Endodermal cell (in vitro differentiated cells): ENCODE measurements at regions not wholly inside any gene's neighbourhood (a gene's known extent, or its start where the extent isn't known, plus 50 kb on each side); places are given as distances from the start of the nearest gene placed in this dataset.

Experiments used
- DNase-seq: peaks from one replicate; pipeline ENCODE4 v3.0.0-alpha.2; 2017
- H3K27ac ChIP-seq: 2 replicates; pipeline ENCODE4 v1.5.1; 2013; ENCODE audit warnings: mild to moderate bottlenecking, low read depth, low read length, moderate library complexity
- H3K27me3 ChIP-seq: 2 replicates; pipeline ENCODE4 v1.6.1; 2013; ENCODE audit warnings: mild to moderate bottlenecking, low read length, moderate library complexity; ENCODE audit not compliant: insufficient read depth, control insufficient read depth, poor library complexity, severe bottlenecking
- H3K36me3 ChIP-seq: 2 replicates; pipeline ENCODE4 v1.7.0; 2013; ENCODE audit warnings: mild to moderate bottlenecking, low read length, moderate library complexity; ENCODE audit not compliant: control insufficient read depth, insufficient read depth
- H3K4me1 ChIP-seq: one replicate; pipeline ENCODE4 v1.7.0; 2013; ENCODE audit warnings: low read length; ENCODE audit not compliant: control insufficient read depth, insufficient read depth
- H3K4me3 ChIP-seq: 2 replicates; pipeline ENCODE4 v1.5.1; 2013; ENCODE audit warnings: mild to moderate bottlenecking, low read length, moderate library complexity
- H3K9ac ChIP-seq: 2 replicates; pipeline ENCODE4 v1.6.1; 2013; ENCODE audit warnings: mild to moderate bottlenecking, low read length, moderate library complexity; ENCODE audit not compliant: poor library complexity, severe bottlenecking; ENCODE audit errors: extremely low read depth
- H3K9me3 ChIP-seq: 2 replicates; pipeline ENCODE4 v1.6.1; 2013; ENCODE audit warnings: mild to moderate bottlenecking, low read length, moderate library complexity; ENCODE audit not compliant: control insufficient read depth
- H3K27ac Mint-ChIP-seq: 2 replicates; pipeline ENCODE4 v1.8.0; 2020; ENCODE audit warnings: mixed read lengths
- H3K27me3 Mint-ChIP-seq: 2 replicates; pipeline ENCODE4 v1.8.0; 2021; ENCODE audit warnings: mild to moderate bottlenecking, mixed read lengths; ENCODE audit not compliant: insufficient read depth
- H3K36me3 Mint-ChIP-seq: 2 replicates; pipeline ENCODE4 v1.8.0; 2020; ENCODE audit warnings: low read depth, mixed read lengths
- H3K4me1 Mint-ChIP-seq: 2 replicates; pipeline ENCODE4 v1.8.0; 2020; ENCODE audit warnings: mixed read lengths
- H3K4me3 Mint-ChIP-seq: 2 replicates; pipeline ENCODE4 v1.8.0; 2020; ENCODE audit warnings: mild to moderate bottlenecking, moderate library complexity, mixed read lengths
- H3K9me3 Mint-ChIP-seq: 2 replicates; pipeline ENCODE4 v1.8.0; 2020; ENCODE audit warnings: mild to moderate bottlenecking, mixed read lengths
- CTCF ChIP-seq: fragments of 200-600 bp; sonication (generic); conservative IDR thresholded peaks from 2 replicates; pipeline ENCODE4 v1.5.0; 2021; ENCODE audit warnings: antibody characterized with exemption, mild to moderate bottlenecking
- WGBS, 2 experiments: methylation state at CpG; one replicate each; pipeline versions ENCODE4 v1.1.5 to v1.1.7; 2013; ENCODE audit warnings: missing lambda C conversion rate in 2 of 2, mixed read lengths in 1 of 2; ENCODE audit not compliant: insufficient coverage in 1 of 2, insufficient read length in 1 of 2; 5-methylcytosine and 5-hydroxymethylcytosine counted together

DNA sequence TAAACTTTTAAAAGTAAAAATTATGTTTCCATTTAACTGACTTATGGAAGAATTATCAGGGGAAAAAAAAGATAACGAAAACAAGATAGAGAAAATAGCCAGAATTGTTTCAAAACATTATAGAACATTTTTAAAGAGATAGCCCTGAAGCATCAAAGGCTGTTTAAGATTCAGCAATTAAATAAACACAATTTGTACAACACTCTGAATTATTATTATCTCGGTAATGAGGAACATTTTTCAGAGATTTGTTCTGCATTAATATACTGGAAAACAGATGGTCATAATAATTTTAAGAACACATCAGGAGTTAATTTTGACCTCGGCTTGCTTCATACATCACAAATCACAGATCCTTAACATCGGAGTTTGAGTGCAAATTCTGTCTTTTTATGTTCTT, 643.8 kb downstream of the SORCS1 start:
- no peak for DNase-seq
- Histone ChIP-seq H3K36me3 (no peaks in the 10 kb centered on the region), H3K27me3 (no peaks in the 10 kb centered on the region), H3K4me3 (no peak overlapping the region), H3K27ac (no peak overlapping the region), H3K9ac (no peak overlapping the region), H3K9me3 (no peaks in the 10 kb centered on the region), H3K4me1 (no peaks in the 10 kb centered on the region)
- Mint-ChIP-seq H3K27me3 (peaks cover 17% of the 10 kb centered on the region), H3K4me3 (no peak overlapping the region), H3K36me3 (no peaks in the 10 kb centered on the region), H3K9me3 (no peaks in the 10 kb centered on the region), H3K4me1 (peaks cover 9% of the 10 kb centered on the region), H3K27ac (no peak overlapping the region)
- TF ChIP-seq CTCF, result no peak
- WGBS, 2 experiments, result 89% methylated on average over 3 of the region's 4 CpGs; no CpG with 5 or more reads in 1 of the 2 experiments

DNA sequence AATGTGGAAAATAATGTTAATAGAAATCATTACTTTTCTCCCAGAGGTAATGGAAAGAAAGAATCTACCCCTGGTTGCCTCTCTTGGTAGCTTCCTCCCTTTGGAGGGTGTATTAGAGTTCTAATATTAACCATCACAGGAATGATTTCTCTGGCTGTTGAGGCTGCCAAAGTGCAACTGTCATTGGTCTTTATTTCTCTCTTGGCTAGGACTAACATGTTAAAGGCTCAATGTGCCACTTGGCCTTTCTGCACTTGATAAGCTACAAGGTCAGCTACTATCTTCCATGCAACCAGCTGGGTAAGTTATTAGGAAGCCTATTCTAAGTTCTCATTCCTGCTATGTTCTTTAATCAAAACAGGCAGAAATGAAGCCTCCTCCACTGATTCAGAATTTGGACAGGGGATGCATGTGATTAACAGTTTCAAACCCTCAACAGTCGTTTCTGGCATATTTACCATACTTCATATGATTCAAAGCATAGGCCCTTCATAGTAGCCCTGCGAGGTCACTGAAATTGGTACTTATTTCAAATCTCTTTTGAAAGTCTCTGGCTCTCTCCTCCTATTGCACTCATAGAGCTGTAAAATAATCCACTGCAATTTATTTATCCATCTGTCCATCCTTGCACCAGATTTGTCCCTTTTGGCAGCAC, 645.0 kb downstream of the SORCS1 start:
- no peak overlapping the region for H3K4me3 ChIP-seq
- no peaks in the 10 kb centered on the region for H3K9me3 Mint-ChIP-seq
- H3K4me1 Mint-ChIP-seq, result peaks cover 15% of the 10 kb centered on the region
- H3K4me3 Mint-ChIP-seq, result no peak overlapping the region
- H3K27me3 Mint-ChIP-seq, result peaks cover 17% of the 10 kb centered on the region
- no peak overlapping the region for H3K27ac Mint-ChIP-seq
- no peak for TF ChIP-seq CTCF
- H3K27me3 ChIP-seq, result no peaks in the 10 kb centered on the region
- no peaks in the 10 kb centered on the region for H3K36me3 ChIP-seq
- DNase-seq, result no peak
- no peak overlapping the region for H3K27ac ChIP-seq
- 82 to 94% methylated on average over 2 of the region's 2 CpGs for WGBS, 2 experiments
- no peak overlapping the region for H3K9ac ChIP-seq
- H3K36me3 Mint-ChIP-seq, result no peaks in the 10 kb centered on the region
- no peaks in the 10 kb centered on the region for H3K9me3 ChIP-seq
- no peaks in the 10 kb centered on the region for H3K4me1 ChIP-seq

- Histone ChIP-seq H3K36me3 (no peaks in the 10 kb centered on the region), H3K4me1 (peaks cover 3% of the 10 kb centered on the region), H3K27ac (no peak overlapping the region), H3K9ac (no peak overlapping the region), H3K9me3 (no peaks in the 10 kb centered on the region), H3K4me3 (no peak overlapping the region), H3K27me3 (no peaks in the 10 kb centered on the region)
- no peaks in the 10 kb centered on the region for H3K36me3 Mint-ChIP-seq
- peaks cover 36% of the 10 kb centered on the region for H3K4me1 Mint-ChIP-seq
- no peaks in the 10 kb centered on the region for H3K9me3 Mint-ChIP-seq
- H3K27ac Mint-ChIP-seq, result no peak overlapping the region
- TF ChIP-seq CTCF, result no peak
- no peak for DNase-seq
- H3K27me3 Mint-ChIP-seq, result peaks cover 11% of the 10 kb centered on the region
- 86 to 91% methylated on average over 6 of the region's 6 CpGs for WGBS, 2 experiments
- no peak overlapping the region for H3K4me3 Mint-ChIP-seq
Observed at GRCh38 chr10:106515206-106515790, 649.2 kb downstream of the SORCS1 start.
